ENCODE measurements at regions not wholly inside any gene's neighbourhood (a gene's known extent, or its start where the extent isn't known, plus 50 kb on each side); places are given as distances from the start of the nearest gene placed in this dataset.

DNA sequence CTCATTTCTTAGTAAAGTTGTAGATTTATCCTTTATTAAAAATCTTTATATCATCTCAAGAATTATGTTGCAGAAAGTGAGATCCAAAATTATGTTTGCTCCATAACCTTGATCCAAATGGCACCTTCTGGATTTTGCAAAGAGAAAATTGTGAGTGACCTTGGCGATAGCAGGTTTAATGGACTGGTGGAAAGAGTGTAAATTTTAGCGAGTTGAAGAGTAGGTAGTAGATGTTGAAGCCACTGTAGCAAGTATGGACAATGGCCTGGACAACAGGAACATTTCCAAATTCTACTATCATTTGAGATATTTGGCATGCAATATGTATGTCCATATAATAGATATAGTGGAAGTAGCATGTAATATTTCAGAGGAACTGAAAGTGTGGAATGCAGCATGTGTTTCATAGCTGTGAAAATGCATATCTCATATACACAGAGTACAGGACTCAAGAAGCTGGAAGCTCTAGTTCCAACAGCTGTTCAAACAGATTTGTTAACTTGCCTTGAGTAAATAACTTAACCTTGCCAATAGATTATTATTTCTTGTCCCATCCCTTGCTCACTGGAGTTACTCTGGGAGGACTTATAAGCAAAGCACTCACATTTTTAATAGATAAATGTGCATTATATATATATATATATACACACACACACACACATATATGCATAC lies 152.5 kb upstream of the TLL1 start:
- TF ChIP-seq, protein P1, sequence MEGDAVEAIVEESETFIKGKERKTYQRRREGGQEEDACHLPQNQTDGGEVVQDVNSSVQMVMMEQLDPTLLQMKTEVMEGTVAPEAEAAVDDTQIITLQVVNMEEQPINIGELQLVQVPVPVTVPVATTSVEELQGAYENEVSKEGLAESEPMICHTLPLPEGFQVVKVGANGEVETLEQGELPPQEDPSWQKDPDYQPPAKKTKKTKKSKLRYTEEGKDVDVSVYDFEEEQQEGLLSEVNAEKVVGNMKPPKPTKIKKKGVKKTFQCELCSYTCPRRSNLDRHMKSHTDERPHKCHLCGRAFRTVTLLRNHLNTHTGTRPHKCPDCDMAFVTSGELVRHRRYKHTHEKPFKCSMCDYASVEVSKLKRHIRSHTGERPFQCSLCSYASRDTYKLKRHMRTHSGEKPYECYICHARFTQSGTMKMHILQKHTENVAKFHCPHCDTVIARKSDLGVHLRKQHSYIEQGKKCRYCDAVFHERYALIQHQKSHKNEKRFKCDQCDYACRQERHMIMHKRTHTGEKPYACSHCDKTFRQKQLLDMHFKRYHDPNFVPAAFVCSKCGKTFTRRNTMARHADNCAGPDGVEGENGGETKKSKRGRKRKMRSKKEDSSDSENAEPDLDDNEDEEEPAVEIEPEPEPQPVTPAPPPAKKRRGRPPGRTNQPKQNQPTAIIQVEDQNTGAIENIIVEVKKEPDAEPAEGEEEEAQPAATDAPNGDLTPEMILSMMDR (IDR thresholded peaks at IDR 0.05), result no peak
- TF ChIP-seq POLR2AphosphoS5 (IDR thresholded peaks at IDR 0.05; ENCODE audit: low read depth, low read length) (no peak), TCF7L2 (IDR thresholded peaks at IDR 0.05; ENCODE audit: low read depth, low read length) (no peak)
